ENCODE measurements at regions not wholly inside any gene's neighbourhood (a gene's known extent, or its start where the extent isn't known, plus 50 kb on each side); places are given as distances from the start of the nearest gene placed in this dataset.

- TF ChIP-seq POLR2A (IDR thresholded peaks at IDR 0.05) (no peak), CTCF (IDR thresholded peaks at IDR 0.05) (no peak)
These were observed 224.0 kb upstream of the B3GAT1 start for GRCh38 chr11:134636071-134636470.
